ENCODE measurements at regions not wholly inside any gene's neighbourhood (a gene's known extent, or its start where the extent isn't known, plus 50 kb on each side); places are given as distances from the start of the nearest gene placed in this dataset.

DNA sequence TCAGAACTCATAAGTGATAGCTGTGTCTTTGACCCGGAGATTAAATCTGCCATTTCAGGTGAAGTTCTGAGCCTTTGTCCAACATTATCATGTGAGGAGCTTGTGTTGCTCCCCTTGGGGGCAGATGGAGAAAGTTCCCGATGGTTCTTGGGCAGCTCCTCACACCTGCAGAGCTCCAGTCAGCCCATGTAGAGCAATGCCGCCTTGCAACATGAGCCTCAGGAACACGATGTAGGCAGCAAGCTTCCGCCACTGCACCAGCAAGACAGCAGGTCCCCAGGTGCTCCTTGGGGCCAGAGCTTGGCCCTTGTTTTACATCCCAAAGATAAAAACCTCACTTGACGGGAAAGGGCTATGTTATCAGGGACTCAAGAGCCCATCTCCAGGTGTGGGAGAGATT, 292.7 kb downstream of the IRX1 start:
- DNase-seq (ENCODE audit: low read depth), result no peak

DNA sequence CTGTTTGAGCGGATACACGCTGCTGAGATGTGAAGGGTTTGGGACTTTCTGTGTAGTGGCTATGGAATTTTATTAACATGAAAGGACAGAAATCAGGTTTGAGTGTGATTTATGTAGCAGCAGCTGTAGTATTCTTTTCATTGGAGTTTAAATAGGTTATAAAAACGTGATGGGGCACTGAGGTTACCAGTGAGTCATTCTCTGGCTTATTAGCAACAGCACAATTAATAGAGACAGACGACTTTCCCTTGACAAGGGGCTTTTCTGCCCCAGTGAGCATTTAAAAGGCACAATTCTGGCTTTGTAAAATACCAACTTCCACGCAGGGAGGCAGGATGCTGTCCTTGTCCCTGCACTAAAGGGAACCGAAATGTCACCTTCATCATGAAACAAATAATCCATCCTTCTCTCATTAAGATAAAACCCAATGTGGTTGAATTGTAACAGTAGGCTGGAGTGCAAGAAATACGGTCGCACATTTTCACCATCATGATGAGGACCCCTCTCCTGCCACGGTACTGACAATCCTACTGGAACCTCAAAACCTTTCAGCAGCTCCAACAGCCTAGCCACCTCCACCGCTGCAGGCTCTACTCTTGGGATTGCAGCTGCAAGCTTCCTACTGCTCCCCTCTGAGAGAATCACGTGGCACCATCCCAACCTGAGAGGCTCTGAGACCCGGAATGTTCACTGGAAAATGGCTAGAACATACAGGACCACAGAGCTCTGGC, 293.9 kb downstream of the IRX1 start:
- no peak for DNase-seq (ENCODE audit: low read depth)

DNA sequence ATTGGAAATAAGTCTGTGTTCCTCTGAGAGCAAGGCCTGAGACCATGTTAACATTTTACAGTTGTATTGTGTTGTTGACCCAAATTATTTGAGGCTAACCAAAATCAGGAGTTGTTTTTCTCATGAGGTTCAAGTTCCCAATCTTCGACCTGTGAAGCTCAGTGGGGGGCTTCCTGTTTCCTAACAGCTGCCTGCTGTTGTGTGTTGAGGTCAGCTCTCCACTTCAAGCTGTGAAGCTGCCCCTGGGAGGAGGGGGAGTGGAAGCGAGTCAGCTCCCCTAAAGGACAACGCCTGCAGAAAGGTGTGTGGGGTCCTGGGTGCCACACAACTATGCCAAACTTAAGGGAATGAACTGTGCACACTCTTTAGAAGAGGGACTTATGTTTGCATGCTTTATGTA, 295.5 kb downstream of the IRX1 start:
- no peak for DNase-seq (ENCODE audit: low read depth)

DNA sequence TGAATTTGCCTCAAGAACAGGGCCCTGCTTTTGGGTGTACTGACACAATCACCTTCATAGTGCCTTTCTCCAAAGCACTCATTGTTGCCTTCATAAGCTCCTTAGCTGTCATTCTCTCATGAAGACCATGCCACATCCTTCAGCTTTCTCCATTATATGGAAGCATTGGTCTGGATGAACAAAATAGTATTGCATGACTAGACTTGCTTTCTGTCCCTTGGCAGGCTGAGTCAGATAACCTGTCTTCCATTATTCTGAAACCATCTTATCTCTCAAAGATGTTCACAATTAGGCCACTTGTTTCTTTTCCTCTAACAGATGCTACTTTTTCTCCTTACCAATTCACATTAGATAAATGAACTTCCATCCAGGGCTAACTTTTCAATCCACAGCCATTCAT, 297.9 kb downstream of the IRX1 start:
- DNase-seq (ENCODE audit: low read depth), result no peak

DNA sequence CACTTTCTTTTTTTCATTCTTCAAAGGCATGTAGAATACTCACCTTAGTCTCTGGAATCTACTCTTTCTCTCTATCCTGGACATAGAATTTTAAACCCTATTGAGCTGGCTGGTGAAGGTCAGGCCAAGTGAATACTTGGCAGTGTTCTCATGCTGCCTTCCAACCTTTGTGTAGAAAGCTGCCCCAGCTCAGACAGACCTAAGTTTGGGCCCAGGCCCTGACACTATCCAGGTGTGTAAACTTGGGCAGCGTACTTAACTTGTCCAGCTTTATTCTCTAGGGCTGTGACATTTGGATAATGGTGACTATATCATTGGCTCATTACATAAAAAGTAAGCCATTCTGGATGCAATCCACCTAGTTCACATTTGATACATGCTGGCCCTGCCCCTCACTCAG, 298.3 kb downstream of the IRX1 start:
- no peak for DNase-seq (ENCODE audit: low read depth)

DNA sequence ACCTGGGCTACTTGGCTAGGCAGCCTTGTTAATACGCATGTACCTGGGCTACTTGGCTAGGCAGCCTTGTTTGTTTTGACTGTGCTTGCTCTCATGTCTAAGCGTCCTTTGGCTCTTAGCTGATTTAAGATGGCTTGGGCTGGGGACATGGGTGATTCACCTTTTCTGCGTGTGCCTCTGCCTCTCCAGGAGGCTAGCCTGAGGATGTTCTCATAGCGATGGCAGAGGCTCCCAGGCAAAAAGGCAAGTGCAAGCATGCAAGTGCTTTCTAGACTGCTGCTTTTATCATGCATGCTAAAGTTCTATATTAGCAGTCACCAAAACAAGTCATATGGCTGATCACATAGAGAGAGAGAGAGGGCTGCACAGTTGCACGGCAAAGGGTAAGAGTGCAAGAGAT, 300.5 kb downstream of the IRX1 start:
- no peak for DNase-seq (ENCODE audit: low read depth)

DNA sequence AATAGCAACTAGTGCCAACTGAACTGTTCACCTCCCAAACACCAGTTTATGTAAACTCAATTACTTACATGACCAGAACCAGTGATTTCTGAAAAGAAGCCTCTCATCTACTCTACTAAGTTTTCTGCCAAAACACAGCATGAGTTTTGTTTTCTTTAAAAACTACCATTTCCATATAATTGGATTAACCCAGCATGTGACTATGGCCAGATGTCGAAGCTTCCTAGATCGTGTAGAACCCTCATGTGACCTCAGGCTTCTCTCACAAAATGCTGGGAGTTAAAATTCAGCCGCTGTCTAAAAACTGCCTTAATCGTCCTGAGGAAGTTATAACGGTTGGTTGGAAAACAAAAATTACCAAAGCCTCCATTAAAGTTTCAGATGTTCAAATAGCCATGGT, 303.5 kb downstream of the IRX1 start:
- no peak for DNase-seq (ENCODE audit: low read depth)

DNA sequence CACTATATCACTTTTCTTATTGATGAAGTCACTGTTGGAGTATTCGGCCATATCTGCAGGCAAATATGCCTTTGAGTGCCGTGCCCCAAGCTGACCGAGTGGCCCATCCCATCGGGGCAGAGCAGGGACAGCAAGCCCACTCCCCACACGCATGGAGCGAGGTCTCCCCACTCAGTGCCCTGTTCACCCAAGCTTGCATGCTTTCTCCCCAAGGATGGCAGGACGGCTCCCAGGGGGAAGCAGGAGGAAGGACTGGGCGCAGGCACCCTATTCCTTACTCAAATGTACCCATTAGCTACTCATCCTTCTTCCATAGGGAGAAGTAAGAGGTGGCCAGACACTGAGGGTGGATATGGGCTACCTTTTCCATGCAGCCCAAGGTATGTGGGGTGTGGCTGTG, 309.0 kb downstream of the IRX1 start:
- DNase-seq (ENCODE audit: low read depth), result no peak

DNA sequence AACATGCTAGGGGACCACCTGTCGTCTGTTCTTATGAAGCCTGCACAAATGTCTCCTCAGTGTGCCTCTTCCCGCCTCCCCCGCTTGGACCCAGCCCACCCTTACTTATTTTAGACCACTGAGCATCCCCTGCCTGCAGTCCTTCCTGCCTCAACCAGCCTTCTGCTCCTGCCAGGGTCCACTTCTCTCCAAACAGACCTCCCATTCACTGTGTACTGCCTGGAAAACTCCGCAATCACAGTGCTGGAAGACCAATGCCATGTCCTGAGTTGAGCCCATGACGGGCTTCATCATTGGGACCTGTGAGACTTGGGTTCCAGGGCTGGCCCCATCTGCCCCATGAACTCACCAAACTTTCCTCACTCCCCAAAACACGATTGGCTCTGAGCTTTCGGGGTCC, 309.4 kb downstream of the IRX1 start:
- no peak for DNase-seq (ENCODE audit: low read depth)

DNA sequence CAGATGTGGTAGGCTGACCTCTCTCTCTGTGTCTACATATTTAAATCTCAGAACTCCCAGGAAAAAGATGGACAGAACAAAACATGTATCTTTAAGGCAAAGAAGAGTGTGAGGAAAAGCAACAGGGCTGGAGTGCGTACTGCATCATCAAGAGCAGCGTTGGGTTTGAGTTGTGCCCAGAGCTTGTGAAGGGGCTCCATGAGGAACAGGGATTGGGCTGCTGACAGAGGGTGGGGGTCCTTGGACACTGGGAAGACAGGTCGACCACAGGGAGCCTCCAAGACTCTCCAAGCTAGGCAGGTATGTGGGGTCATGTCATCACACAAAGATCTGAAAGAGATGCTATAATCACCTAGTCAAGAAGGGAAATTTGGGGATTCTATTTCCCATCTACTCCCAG, 309.9 kb downstream of the IRX1 start:
- no peak for DNase-seq (ENCODE audit: low read depth)

DNA sequence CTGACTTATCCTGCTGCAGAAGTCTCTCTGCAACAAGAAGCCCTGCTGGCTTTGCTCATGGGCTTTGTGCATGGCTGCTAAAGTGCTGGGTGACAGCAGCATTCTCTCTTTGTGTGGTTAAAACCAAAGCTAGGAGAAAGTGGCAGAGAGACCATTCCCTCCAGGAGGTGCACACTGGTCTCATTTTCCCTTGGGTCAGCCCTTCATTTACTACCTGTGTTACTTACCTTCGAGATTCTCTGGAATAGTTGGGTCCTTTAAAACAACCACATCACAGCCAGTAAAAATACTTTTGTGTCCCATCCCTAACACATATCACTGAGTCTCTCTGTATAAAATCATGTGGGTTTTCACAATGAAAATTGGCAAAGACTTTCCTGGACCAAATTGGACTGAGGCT, 315.5 kb downstream of the IRX1 start:
- DNase-seq (ENCODE audit: low read depth), result no peak

DNA sequence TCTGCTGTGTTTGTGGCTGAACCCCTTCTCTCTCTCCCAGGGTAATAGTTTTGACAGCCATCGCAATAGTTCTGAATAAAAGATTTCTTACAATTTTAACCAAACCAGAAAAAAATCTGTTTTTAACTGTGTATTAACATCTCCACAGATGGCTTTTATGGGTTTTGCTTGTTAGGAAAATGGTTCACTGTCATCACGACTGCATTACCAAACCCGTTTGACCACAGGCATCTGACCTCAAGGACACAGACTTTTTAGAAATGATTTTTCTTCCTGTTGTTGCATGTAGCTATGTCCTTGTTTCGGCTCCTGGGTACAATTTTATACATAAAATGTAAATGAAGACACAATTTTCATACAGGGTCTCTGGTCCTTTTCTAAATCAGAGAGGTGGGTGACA, 316.1 kb downstream of the IRX1 start:
- no peak for DNase-seq (ENCODE audit: low read depth)

DNA sequence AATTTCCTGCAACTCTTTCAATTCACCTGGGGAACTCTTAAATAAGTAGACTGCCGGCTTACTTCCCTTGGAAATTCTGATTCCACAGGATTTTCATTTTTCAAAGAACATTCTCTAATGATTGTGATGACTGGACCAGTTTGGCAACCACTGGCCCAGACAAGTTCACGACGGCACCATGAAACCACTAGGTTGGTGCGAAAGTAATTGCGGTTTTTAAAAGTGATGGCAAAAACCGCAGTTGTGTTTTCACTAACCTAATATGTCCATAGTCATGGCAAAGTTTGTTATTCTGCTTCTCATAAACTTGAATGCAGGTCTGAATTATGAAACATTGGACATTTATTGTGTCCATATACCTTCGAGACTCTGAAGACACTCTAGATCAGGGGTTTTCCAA, 317.2 kb downstream of the IRX1 start:
- no peak for DNase-seq (ENCODE audit: low read depth)

DNA sequence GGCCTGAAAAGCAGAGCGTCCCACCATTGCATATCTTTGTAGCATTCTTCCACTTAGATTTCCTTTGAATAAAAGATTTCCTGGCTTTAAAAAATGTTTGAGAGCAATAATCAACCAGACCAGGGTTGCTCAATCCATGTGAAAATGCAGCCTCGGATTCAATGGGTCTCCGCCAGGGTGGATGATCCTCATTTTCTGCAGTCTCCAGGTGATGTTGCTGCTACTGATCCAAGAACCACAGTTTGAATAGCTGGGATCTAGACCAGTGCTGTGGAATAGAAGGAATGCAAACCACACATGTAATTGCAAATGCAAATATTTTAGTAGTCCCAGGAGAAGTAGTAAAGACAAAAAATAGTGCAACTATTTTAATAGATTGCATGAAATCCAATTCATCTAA, 317.6 kb downstream of the IRX1 start:
- no peak for DNase-seq (ENCODE audit: low read depth)

DNA sequence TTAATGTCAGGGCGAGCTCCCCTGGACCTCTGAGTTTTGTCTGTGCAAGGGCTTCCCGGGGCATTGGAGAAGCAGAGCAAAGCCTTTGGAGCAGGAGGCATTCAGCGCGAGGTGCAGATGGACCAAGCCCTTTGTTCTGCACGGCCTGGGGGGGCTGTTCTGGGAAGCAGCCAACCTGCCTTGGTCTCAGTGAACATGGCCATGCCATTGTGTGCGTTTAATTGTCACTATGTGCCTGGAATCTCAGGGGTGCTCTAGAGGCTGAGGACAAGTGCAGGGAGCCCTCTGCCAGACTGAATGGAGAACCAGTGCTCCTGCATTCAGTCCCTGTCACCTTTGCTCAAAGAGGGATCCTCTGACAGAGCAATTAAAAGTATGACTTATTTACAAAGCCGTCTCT, 329.4 kb downstream of the IRX1 start:
- no peak for DNase-seq (ENCODE audit: low read depth)

DNA sequence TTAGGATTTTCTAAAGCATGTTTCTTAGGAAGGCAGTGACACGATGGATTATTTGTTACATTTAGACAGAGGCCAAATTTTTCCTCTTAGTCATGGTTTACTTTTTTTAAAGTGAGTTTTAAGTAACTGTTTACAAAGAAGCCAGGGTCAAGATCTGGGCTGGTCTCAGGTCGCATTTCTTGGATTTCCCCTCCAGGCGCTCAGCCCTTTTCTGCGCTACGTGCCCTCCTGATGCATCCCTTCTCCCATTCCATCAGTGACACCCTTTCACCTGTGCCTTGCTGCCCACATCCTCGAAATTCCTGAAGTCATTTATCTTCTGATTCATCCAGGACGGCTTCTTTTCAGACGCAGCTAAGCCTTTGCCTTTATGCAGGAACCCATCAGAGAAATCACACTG, 330.3 kb downstream of the IRX1 start:
- DNase-seq (ENCODE audit: low read depth), result no peak

DNA sequence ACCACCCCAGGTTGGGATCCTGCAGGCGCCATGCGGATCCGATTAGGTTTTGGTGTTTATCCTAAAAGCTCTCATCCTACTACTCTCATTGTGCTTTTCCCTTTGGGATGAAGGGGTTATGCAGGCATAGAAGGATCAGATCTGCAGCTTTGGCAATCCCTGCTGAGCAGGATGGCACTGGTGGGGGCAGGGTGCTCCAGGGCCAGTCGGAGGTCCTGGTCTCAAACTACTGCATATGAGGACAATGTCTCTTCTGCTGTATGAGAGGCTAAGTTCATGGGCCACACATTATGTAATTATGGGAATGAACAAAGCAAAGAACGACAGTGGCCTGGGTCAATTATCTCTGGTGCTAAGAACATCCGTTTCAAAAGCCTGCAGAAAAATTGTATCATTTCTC, 334.2 kb downstream of the IRX1 start:
- no peak for DNase-seq (ENCODE audit: low read depth)

DNA sequence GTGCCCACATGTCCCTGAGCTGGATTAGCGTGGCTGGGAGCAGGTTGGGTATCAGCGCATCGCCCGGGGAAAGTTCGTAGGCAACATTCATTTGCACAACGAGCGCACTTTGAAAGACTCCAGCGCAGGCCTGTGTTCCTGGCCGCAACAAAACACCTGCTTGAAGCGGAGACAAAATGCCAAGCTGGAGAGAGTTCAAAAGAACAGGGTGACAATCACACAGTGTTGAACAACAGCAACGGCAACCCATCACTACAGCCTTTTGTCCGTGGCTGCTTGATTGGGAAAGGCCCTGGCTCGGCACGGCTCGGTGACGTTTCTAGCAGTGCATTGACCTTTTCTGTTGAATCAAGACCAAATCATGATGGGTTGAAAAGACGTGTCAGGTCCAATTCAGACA, 336.3 kb downstream of the IRX1 start:
- DNase-seq (ENCODE audit: low read depth), result no peak

DNA sequence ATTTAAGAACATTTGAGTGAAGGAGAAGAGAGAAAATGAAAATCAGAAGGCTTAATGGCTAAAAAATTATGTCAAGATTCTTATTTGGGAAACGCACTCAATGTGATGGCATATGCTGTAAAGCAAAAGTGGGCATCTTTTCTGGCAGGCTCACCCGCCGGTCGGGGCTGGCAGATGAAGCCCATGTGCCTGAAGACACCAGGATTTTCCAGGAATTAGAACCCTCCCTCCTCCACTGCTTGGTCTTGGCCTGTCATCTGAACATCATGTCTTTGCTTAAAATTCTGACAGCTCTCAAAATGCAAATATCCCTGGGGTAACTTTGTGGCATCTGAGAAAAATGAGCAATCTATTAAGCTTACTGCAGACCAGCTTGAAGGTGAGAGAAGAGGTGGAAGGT, 337.9 kb downstream of the IRX1 start:
- no peak for DNase-seq (ENCODE audit: low read depth)

DNA sequence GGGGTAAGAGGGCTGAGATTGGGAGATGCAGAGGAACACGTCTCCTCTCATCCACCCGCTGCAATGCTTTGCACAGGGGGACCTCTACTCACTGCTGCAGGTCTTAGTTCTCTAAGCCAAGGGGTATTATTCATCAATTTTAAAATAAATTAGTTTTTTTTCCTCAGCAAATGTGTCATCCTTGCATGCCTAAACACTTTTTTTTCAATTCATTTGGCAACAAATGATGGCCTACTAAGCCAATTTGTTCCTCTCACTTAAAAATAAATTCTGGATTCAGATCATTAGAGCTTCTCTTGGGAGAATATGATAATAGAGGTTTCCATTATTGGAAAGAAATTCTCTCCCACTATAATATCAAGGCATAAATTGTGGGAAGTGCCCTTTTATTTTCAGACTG, 338.3 kb downstream of the IRX1 start:
- no peak for DNase-seq (ENCODE audit: low read depth)

DNA sequence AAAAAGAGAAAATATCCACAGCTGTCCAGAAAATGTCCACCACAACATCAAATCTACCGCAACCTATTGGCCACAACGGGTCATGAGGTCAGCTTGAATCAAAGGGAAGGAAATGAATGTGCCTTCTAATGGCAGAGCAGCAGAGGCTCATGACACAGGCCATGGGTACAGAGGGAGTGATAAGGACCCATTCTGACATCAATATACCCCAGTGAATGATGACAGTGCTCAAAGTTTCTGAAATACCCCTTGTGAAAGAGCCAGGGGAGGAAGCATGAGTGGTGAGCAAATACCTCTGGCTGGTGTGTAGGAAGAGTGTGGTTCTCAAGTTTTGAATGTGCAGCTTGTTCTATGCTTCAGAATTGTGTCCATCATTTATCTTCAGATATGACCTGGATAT, 348.2 kb downstream of the IRX1 start:
- DNase-seq (ENCODE audit: low read depth), result no peak

DNA sequence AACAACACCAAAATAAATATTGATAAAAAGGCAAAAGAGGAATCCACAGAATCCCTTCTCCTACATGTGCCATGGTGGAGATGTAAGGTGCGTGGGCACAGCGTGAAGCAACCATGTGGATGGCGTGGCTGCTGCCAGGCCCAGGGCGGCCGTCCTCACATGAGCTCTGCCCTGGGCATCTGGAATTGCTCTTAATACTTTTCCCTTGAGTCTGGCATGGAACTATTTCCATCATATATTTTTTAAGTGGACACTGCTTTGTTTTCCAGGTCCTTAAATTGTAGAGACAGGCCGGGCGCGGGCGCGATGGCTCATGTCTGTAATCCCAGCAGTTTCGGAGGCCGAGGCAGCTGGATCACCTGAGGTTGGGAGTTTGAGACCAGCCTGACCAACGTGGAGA, 349.3 kb downstream of the IRX1 start:
- no peak for DNase-seq (ENCODE audit: low read depth)

DNA sequence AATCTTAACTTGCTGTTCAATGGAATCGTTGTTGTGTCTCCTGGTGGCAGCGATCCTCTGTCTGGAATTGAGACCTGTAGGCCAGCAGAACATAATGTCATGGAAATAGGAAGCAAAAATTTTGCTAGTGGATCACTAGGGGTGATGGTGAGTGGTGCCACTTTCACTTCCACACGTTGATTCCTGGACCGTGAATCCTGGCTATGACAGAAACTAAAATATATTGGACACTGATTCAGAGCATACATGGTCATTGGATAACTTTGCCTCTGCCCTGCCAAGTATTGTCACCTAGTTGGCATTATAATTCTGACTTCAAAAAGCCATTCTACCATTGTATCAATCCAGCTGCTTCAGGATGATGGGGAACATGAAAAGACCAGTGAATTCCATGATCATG, 353.2 kb downstream of the IRX1 start:
- DNase-seq (ENCODE audit: low read depth), result no peak

DNA sequence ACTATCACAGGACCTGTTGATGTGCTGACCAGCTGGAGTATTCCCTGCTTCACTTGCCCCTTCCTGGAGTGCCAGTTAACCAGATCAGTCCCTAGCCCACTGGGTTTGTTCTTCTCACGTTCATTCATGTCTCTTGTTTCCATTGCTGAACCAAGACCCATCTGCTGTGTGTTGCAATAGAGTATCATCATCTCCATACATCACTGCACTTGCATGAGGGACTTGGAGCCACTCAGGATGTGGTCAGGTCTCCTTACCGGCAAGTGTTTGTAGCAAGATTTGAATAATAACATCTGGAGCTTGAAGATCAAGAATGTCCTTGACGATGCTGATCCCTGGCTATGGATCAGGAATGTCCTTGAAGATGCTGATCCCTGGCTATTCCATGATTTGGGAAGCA, 358.6 kb downstream of the IRX1 start:
- DNase-seq (ENCODE audit: low read depth), result no peak

DNA sequence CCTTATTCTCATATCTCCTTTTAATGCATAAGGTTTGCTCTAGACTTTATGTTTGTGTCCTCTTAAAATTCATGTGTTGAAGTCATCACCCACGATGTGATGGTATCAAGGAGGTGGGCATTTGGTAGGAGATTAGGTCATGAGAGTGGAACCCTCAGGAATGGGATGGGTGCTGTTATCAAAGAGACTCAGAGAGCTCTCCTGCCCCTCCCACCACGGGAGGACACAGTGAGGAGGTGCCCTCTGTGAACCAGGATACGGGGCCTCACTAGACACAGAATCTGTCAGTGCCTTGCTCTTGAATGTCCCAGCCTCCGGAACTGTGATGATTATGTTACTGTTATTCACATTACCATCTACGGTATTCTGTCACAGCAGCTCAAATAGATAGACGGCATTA, 359.0 kb downstream of the IRX1 start:
- DNase-seq (ENCODE audit: low read depth), result no peak
